WTC11 (cell line): ENCODE measurements at regions not wholly inside any gene's neighbourhood (a gene's known extent, or its start where the extent isn't known, plus 50 kb on each side); places are given as distances from the start of the nearest gene placed in this dataset.

Experiments used
- ATAC-seq: fragments of 200-7000 bp; cut with Tn5 transposase; 2 replicates; pipeline ENCODE4 v1.10.0; 2021; ENCODE audit warnings: mild to moderate bottlenecking, moderate library complexity
- CTCF ChIA-PET: fragments of 300-600 bp; sonication (Branson Sonifier 250); formaldehyde crosslinking; loops from one replicate; lab custom pipeline; 2021; ENCODE audit warnings: antibody characterized with exemption; lab: Charles Lee
- POLR2A ChIA-PET: fragments of 350-600 bp; sonication (Branson Sonifier 250); formaldehyde crosslinking; loops from one replicate; lab custom pipeline; 2021; ENCODE audit warnings: antibody characterized with exemption; lab: Charles Lee
- DNase-seq: peaks from one replicate; pipeline ENCODE4 v3.0.0; 2021; ENCODE audit warnings: low spot score
- H3K27ac Mint-ChIP-seq: 2 replicates; pipeline ENCODE4 v1.8.0; 2021; ENCODE audit warnings: mixed read lengths
- H3K27me3 Mint-ChIP-seq: 2 replicates; pipeline ENCODE4 v1.8.0; 2021; ENCODE audit warnings: low read depth, mild to moderate bottlenecking, moderate library complexity, mixed read lengths
- H3K36me3 Mint-ChIP-seq: 2 replicates; pipeline ENCODE4 v1.8.0; 2021; ENCODE audit warnings: mixed read lengths
- H3K4me1 Mint-ChIP-seq: 2 replicates; pipeline ENCODE4 v1.8.0; 2022; ENCODE audit warnings: mixed read lengths
- H3K4me3 Mint-ChIP-seq: 2 replicates; pipeline ENCODE4 v1.8.0; 2021; ENCODE audit warnings: mild to moderate bottlenecking, moderate library complexity, mixed read lengths
- H3K9me3 Mint-ChIP-seq: 2 replicates; pipeline ENCODE4 v1.8.0; 2021; ENCODE audit warnings: mixed read lengths
- ATF6 ChIP-seq: sonication (generic); formaldehyde crosslinking; IDR thresholded peaks from 2 replicates; pipeline ENCODE4 v1.8.1; 2023; ENCODE audit warnings: mild to moderate bottlenecking, missing genetic modification reagents
- CDX4 ChIP-seq: fragments of 250-450 bp; sonication (Bioruptor Pico); IDR thresholded peaks from 2 replicates; pipeline ENCODE4 v1.9.0; 2021; ENCODE audit warnings: moderate library complexity, mild to moderate bottlenecking, inconsistent platforms, borderline replicate concordance
- E2F1 ChIP-seq: sonication (generic); formaldehyde crosslinking; IDR thresholded peaks from 2 replicates; pipeline ENCODE4 v1.8.0; 2022; ENCODE audit warnings: mild to moderate bottlenecking, missing genetic modification reagents
- E2F4 ChIP-seq: sonication (generic); formaldehyde crosslinking; IDR thresholded peaks from 2 replicates; pipeline ENCODE4 v1.8.1; 2022; ENCODE audit warnings: low read depth, mild to moderate bottlenecking, moderate library complexity, missing genetic modification reagents, borderline replicate concordance
- ELF4 ChIP-seq: sonication (generic); formaldehyde crosslinking; IDR thresholded peaks from 2 replicates; pipeline ENCODE4 v1.8.1; 2022; ENCODE audit warnings: low read depth, mild to moderate bottlenecking, moderate library complexity, missing genetic modification reagents
- FOXK1 ChIP-seq: sonication (generic); formaldehyde crosslinking; IDR thresholded peaks from 2 replicates; pipeline ENCODE4 v1.8.0; 2022; ENCODE audit warnings: mild to moderate bottlenecking, moderate library complexity, missing genetic modification reagents
- GRHL2 ChIP-seq: fragments of 250-450 bp; sonication (Bioruptor Pico); IDR thresholded peaks from 2 replicates; pipeline ENCODE4 v1.8.0; 2022; ENCODE audit warnings: mild to moderate bottlenecking, moderate library complexity; ENCODE audit not compliant: insufficient replicate concordance, severe bottlenecking
- IRF2 ChIP-seq: sonication (generic); formaldehyde crosslinking; IDR thresholded peaks from 2 replicates; pipeline ENCODE4 v1.8.0; 2022; ENCODE audit warnings: low read depth, missing genetic modification reagents, borderline replicate concordance
- JAZF1 ChIP-seq: fragments of 250-450 bp; sonication (Bioruptor Pico); IDR thresholded peaks from 2 replicates; pipeline ENCODE4 v1.9.0; 2021; ENCODE audit warnings: moderate library complexity, mild to moderate bottlenecking, inconsistent platforms
- KAT7 ChIP-seq: sonication (generic); formaldehyde crosslinking; IDR thresholded peaks from 2 replicates; pipeline ENCODE4 v1.8.1; 2023; ENCODE audit warnings: missing genetic modification reagents, mild to moderate bottlenecking, borderline replicate concordance
- MAX ChIP-seq: sonication (generic); formaldehyde crosslinking; IDR thresholded peaks from 2 replicates; pipeline ENCODE4 v1.8.0; 2022; ENCODE audit warnings: mild to moderate bottlenecking, missing genetic modification reagents
- NFATC4 ChIP-seq: fragments of 250-450 bp; sonication (Bioruptor Pico); IDR thresholded peaks from 2 replicates; pipeline ENCODE4 v1.9.0; 2021; ENCODE audit warnings: mild to moderate bottlenecking
- NFYB ChIP-seq: sonication (generic); formaldehyde crosslinking; conservative IDR thresholded peaks from 2 replicates; pipeline ENCODE4 v1.8.0; 2022; ENCODE audit warnings: low read depth, missing genetic modification reagents
- NR2C2 ChIP-seq: sonication (generic); formaldehyde crosslinking; IDR thresholded peaks from 2 replicates; pipeline ENCODE4 v1.8.0; 2022; ENCODE audit warnings: mild to moderate bottlenecking, missing genetic modification reagents
- NR3C1 ChIP-seq: sonication (generic); formaldehyde crosslinking; conservative IDR thresholded peaks from 2 replicates; pipeline ENCODE4 v1.8.1; 2023; ENCODE audit warnings: low read depth, mild to moderate bottlenecking, missing genetic modification reagents
- RELA ChIP-seq: sonication (generic); formaldehyde crosslinking; IDR thresholded peaks from 2 replicates; pipeline ENCODE4 v1.8.1; 2022; ENCODE audit warnings: missing genetic modification reagents, mild to moderate bottlenecking, borderline replicate concordance
- RORB ChIP-seq: fragments of 250-450 bp; sonication (Bioruptor Pico); IDR thresholded peaks from 2 replicates; pipeline ENCODE4 v1.9.0; 2021; ENCODE audit warnings: mild to moderate bottlenecking
- SMAD3 ChIP-seq: sonication (generic); formaldehyde crosslinking; IDR thresholded peaks from 2 replicates; pipeline ENCODE4 v1.8.0; 2022; ENCODE audit warnings: missing genetic modification reagents, mild to moderate bottlenecking, borderline replicate concordance
- SMAD4 ChIP-seq: sonication (generic); formaldehyde crosslinking; IDR thresholded peaks from 2 replicates; pipeline ENCODE4 v1.8.0; 2022; ENCODE audit warnings: mild to moderate bottlenecking, missing genetic modification reagents
- SOX15 ChIP-seq: fragments of 250-450 bp; sonication (Bioruptor Pico); IDR thresholded peaks from 2 replicates; pipeline ENCODE4 v1.9.0; 2021; ENCODE audit warnings: mild to moderate bottlenecking
- TEAD1 ChIP-seq: sonication (generic); formaldehyde crosslinking; IDR thresholded peaks from 2 replicates; pipeline ENCODE4 v1.8.0; 2022; ENCODE audit warnings: mild to moderate bottlenecking, missing genetic modification reagents
- ZBTB21 ChIP-seq: sonication (generic); formaldehyde crosslinking; IDR thresholded peaks from 2 replicates; pipeline ENCODE4 v1.8.1; 2023; ENCODE audit warnings: mild to moderate bottlenecking, missing genetic modification reagents, borderline replicate concordance
- ZNF219 ChIP-seq: sonication (generic); formaldehyde crosslinking; IDR thresholded peaks from 2 replicates; pipeline ENCODE4 v1.8.0; 2023; ENCODE audit warnings: missing genetic modification reagents, mild to moderate bottlenecking, borderline replicate concordance
- ZNF232 ChIP-seq: sonication (generic); formaldehyde crosslinking; IDR thresholded peaks from 2 replicates; pipeline ENCODE4 v1.8.0; 2022; ENCODE audit warnings: mild to moderate bottlenecking, missing genetic modification reagents
- ZNF281 ChIP-seq: sonication (generic); formaldehyde crosslinking; IDR thresholded peaks from 2 replicates; pipeline ENCODE4 v1.8.0; 2023; ENCODE audit warnings: mild to moderate bottlenecking, missing genetic modification reagents
- ZSCAN18 ChIP-seq: fragments of 250-450 bp; sonication (Bioruptor Pico); IDR thresholded peaks from 2 replicates; pipeline ENCODE4 v2.1.2; 2022; ENCODE audit warnings: mild to moderate bottlenecking, moderate library complexity

GRCh38 chr16:73237601-73238000, 189.7 kb upstream of the ZFHX3 start:
- Mint-ChIP-seq H3K9me3 (no peaks in the 10 kb centered on the region), H3K4me3 (no peak overlapping the region), H3K27me3 (peaks cover 6% of the 10 kb centered on the region), H3K4me1 (peaks cover 2% of the 10 kb centered on the region; the same call in 1 of the 2 replicates), H3K36me3 (no peaks in the 10 kb centered on the region), H3K27ac (no peak overlapping the region)
- ATAC-seq (no peak), DNase-seq (no peak)
- ChIA-PET POLR2A (no interaction called here), CTCF (no interaction called here)
- TF ChIP-seq RELA (CRISPR knock-in tag) (no peak), ZNF232 (no peak), JAZF1 (CRISPR knock-in tag) (no peak), TEAD1 (CRISPR knock-in tag) (no peak), IRF2 (CRISPR knock-in tag) (no peak), ZNF281 (no peak), KAT7 (CRISPR knock-in tag) (no peak), E2F1 (CRISPR knock-in tag) (no peak), GRHL2 (CRISPR knock-in tag) (no peak), E2F4 (CRISPR knock-in tag) (no peak), SMAD4 (no peak), SOX15 (CRISPR knock-in tag) (no peak)

GRCh38 chr16:73234496-73234895, 186.6 kb upstream of the ZFHX3 start:
- Mint-ChIP-seq H3K9me3 (no peaks in the 10 kb centered on the region), H3K4me1 (peaks cover 17% of the 10 kb centered on the region), H3K27me3 (peaks cover 16% of the 10 kb centered on the region), H3K4me3 (no peak overlapping the region), H3K36me3 (no peaks in the 10 kb centered on the region), H3K27ac (no peak overlapping the region)
- ChIA-PET POLR2A (interaction anchor here (0.6 kb wide), 1 partner anchor 1643 kb away, joined by 4 read pairs; no protein-coding TSS in a partner anchor), CTCF (no interaction called here)
- no peak for DNase-seq
- no peak for ATAC-seq
- no peak for TF ChIP-seq ELF4
- TF ChIP-seq ZBTB21 (CRISPR knock-in tag), result no peak
- no peak for TF ChIP-seq NR3C1 (CRISPR knock-in tag)
- TF ChIP-seq ZNF219, result no peak
- no peak for TF ChIP-seq MAX
- no peak for TF ChIP-seq ATF6 (CRISPR knock-in tag)
- TF ChIP-seq TEAD1 (CRISPR knock-in tag), result no peak
- TF ChIP-seq FOXK1 (CRISPR knock-in tag), result no peak
- TF ChIP-seq NFYB (CRISPR knock-in tag), result no peak
- no peak for TF ChIP-seq NFATC4 (CRISPR knock-in tag)
- no peak for TF ChIP-seq ZSCAN18 (CRISPR knock-in tag)
- TF ChIP-seq SMAD3, result no peak
- TF ChIP-seq RORB, result no peak
- TF ChIP-seq CDX4 (CRISPR knock-in tag), result no peak
- no peak for TF ChIP-seq NR2C2 (CRISPR knock-in tag)
